SK-N-SH treated with all-trans-retinoic acid at 6 μM for 48 hours (cell line): ENCODE measurements at regions not wholly inside any gene's neighbourhood (a gene's known extent, or its start where the extent isn't known, plus 50 kb on each side); places are given as distances from the start of the nearest gene placed in this dataset.

Experiments used
- ATAC-seq: fragments of 200-7000 bp; cut with Tn5 transposase; 3 replicates; pipeline ENCODE4 v1.9.1; 2020; ENCODE audit warnings: mild to moderate bottlenecking, moderate library complexity
- ARNTL ChIP-seq: fragments of 450-650 bp; formaldehyde crosslinking; IDR thresholded peaks from 2 replicates; pipeline ENCODE4 v1.5.0; 2020; ENCODE audit warnings: low read depth, mild to moderate bottlenecking, moderate library complexity, borderline replicate concordance
- BACH2 ChIP-seq: fragments of 250-450 bp; sonication (Bioruptor Pico); IDR thresholded peaks from 2 replicates; pipeline ENCODE4 v1.9.0; 2021; ENCODE audit warnings: mild to moderate bottlenecking, borderline replicate concordance
- CSDC2 ChIP-seq: fragments of 250-450 bp; sonication (Bioruptor Pico); IDR thresholded peaks from 2 replicates; pipeline ENCODE4 v1.5.0; 2020; ENCODE audit warnings: mild to moderate bottlenecking, moderate library complexity
- ESRRG ChIP-seq: fragments of 250-450 bp; sonication (Bioruptor Pico); IDR thresholded peaks from 2 replicates; pipeline ENCODE4 v1.6.1; 2021; ENCODE audit warnings: mild to moderate bottlenecking
- GLIS3 ChIP-seq: fragments of 250-450 bp; sonication (Bioruptor Pico); IDR thresholded peaks from 2 replicates; pipeline ENCODE4 v1.5.0; 2020; ENCODE audit warnings: mild to moderate bottlenecking, moderate library complexity
- OSR1 ChIP-seq: fragments of 250-450 bp; sonication (Bioruptor Pico); IDR thresholded peaks from 2 replicates; pipeline ENCODE4 v1.8.0; 2022; ENCODE audit warnings: moderate library complexity, mild to moderate bottlenecking, inconsistent platforms
- PPARA ChIP-seq: fragments of 250-450 bp; sonication (Bioruptor Pico); IDR thresholded peaks from 2 replicates; pipeline ENCODE4 v1.5.0; 2020; ENCODE audit warnings: mild to moderate bottlenecking, borderline replicate concordance
- RARB ChIP-seq: fragments of 250-450 bp; sonication (Bioruptor Pico); IDR thresholded peaks from 2 replicates; pipeline ENCODE4 v1.8.0; 2021; ENCODE audit warnings: mild to moderate bottlenecking, moderate library complexity
- SNAI2 ChIP-seq: fragments of 250-450 bp; sonication (Bioruptor Pico); IDR thresholded peaks from 2 replicates; pipeline ENCODE4 v1.5.0; 2020; ENCODE audit warnings: mild to moderate bottlenecking, moderate library complexity
- TCF4 ChIP-seq: fragments of 250-450 bp; sonication (Bioruptor Pico); IDR thresholded peaks from 2 replicates; pipeline ENCODE4 v1.8.0; 2021; ENCODE audit warnings: mild to moderate bottlenecking, moderate library complexity, borderline replicate concordance
- TOX ChIP-seq: fragments of 250-450 bp; sonication (Bioruptor Pico); IDR thresholded peaks from 2 replicates; pipeline ENCODE4 v1.8.0; 2021; ENCODE audit warnings: mild to moderate bottlenecking, moderate library complexity, borderline replicate concordance
- ZC3H10 ChIP-seq: fragments of 250-450 bp; sonication (Bioruptor Pico); IDR thresholded peaks from 2 replicates; pipeline ENCODE4 v1.5.1; 2021; ENCODE audit warnings: mild to moderate bottlenecking, moderate library complexity
- ZFP3 ChIP-seq: fragments of 250-450 bp; sonication (Bioruptor Pico); IDR thresholded peaks from 2 replicates; pipeline ENCODE4 v1.5.0; 2020; ENCODE audit warnings: mild to moderate bottlenecking, moderate library complexity
- ZFP30 ChIP-seq: fragments of 450-650 bp; formaldehyde crosslinking; IDR thresholded peaks from 2 replicates; pipeline ENCODE4 v1.5.0; 2022; ENCODE audit warnings: mild to moderate bottlenecking, moderate library complexity
- ZNF565 ChIP-seq: fragments of 450-650 bp; formaldehyde crosslinking; conservative IDR thresholded peaks from 2 replicates; pipeline ENCODE4 v1.5.0; 2020; ENCODE audit warnings: low read depth, mild to moderate bottlenecking, moderate library complexity
- ZNF70 ChIP-seq: fragments of 450-650 bp; formaldehyde crosslinking; IDR thresholded peaks from 2 replicates; pipeline ENCODE4 v1.5.0; 2020; ENCODE audit warnings: mild to moderate bottlenecking, moderate library complexity
- ZNF8 ChIP-seq: fragments of 450-650 bp; formaldehyde crosslinking; IDR thresholded peaks from 2 replicates; pipeline ENCODE4 v1.5.0; 2020; ENCODE audit warnings: mild to moderate bottlenecking, moderate library complexity
- TF ChIP-seq, protein P1 (sequence below): fragments of 250-450 bp; sonication (Bioruptor Pico); IDR thresholded peaks from 2 replicates; pipeline ENCODE4 v1.8.0; 2021; ENCODE audit warnings: low read depth, mild to moderate bottlenecking, moderate library complexity, borderline replicate concordance
- TF ChIP-seq, protein P2 (sequence below): fragments of 250-450 bp; sonication (Bioruptor Pico); IDR thresholded peaks from 2 replicates; pipeline ENCODE4 v1.8.0; 2020; ENCODE audit warnings: mild to moderate bottlenecking, moderate library complexity, borderline replicate concordance
- TF ChIP-seq, protein P3 (sequence below): fragments of 250-450 bp; sonication (Bioruptor Pico); IDR thresholded peaks from 2 replicates; pipeline ENCODE4 v1.5.0; 2020; ENCODE audit warnings: mild to moderate bottlenecking, moderate library complexity
- TF ChIP-seq, protein P4 (sequence below): fragments of 250-450 bp; sonication (Bioruptor Pico); IDR thresholded peaks from 2 replicates; pipeline ENCODE4 v1.5.1; 2021; ENCODE audit warnings: mild to moderate bottlenecking, moderate library complexity

DNA sequence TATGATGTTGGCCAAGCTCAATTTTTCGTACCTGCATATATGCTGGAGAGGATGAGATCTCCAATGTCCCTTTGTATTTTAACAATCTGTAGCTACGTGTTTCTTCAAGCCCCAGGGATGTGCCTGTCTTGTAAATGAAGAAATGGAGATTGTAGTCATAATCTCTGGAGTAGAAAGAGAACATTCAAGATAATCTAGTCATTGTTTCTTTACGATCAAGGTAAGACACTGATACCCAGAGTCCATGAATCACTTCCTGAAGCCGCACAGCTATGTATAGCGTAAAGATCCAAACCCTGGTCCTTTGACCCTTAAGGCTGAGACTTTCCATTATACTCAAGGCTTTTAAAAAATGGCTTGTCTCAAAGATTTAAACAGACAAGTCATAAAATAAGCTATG, 205.5 kb downstream of the HS3ST3B1 start (continued):
- TF ChIP-seq ZC3H10, result no peak
- TF ChIP-seq ZNF8 (CRISPR knock-in tag), result no peak
- no peak for TF ChIP-seq ESRRG (CRISPR knock-in tag)
- no peak for TF ChIP-seq TOX (CRISPR knock-in tag)
- no peak for TF ChIP-seq ARNTL
- TF ChIP-seq OSR1 (CRISPR knock-in tag), result no peak
- TF ChIP-seq GLIS3, result no peak
- no peak for TF ChIP-seq ZNF565 (CRISPR knock-in tag)

DNA sequence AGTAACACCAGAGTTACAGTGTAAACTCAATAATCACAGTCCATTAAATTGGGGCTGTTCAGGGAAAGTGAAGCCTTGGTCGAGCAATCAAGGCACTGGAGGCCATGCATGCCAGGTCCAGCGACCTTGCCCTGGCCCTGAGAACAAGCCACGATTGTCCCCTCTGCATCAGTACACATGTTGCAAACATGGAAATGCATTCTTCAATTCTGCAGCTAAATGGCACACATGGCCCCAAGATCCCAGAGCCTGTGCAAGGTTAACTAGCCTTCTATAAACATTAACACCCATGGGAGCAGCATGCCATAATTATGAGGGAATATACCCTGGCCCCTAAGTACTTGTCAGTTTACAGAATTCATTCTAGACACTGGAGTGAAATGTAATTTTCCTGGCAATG, 204.7 kb downstream of the HS3ST3B1 start:
- no peak for ATAC-seq

DNA sequence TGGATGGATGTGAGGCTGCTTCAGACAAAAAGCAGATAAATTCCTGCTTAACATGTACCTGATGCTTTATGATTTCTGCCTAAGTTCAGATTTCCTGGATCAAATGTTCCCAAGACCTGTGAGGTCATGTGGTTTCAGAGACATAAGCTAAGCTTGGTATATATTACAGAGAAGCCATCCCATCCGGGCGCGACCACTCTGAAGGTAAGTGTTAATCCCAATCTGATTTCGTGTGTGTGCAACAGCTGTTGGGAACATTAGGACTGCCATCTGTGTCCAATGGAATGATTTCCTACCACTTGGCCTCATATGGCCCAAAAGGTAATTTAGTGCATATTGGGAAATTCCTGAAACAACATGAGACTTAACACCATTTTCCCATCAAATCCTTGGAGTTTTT, 199.1 kb downstream of the HS3ST3B1 start:
- no peak for ATAC-seq
- no peak for TF ChIP-seq BACH2 (CRISPR knock-in tag)
- TF ChIP-seq, protein P1, sequence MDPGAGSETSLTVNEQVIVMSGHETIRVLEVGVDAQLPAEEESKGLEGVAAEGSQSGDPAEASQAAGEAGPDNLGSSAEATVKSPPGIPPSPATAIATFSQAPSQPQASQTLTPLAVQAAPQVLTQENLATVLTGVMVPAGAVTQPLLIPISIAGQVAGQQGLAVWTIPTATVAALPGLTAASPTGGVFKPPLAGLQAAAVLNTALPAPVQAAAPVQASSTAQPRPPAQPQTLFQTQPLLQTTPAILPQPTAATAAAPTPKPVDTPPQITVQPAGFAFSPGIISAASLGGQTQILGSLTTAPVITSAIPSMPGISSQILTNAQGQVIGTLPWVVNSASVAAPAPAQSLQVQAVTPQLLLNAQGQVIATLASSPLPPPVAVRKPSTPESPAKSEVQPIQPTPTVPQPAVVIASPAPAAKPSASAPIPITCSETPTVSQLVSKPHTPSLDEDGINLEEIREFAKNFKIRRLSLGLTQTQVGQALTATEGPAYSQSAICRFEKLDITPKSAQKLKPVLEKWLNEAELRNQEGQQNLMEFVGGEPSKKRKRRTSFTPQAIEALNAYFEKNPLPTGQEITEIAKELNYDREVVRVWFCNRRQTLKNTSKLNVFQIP, result no peak

More for the DNA sequence above, 204.7 kb downstream of the HS3ST3B1 start:
- TF ChIP-seq OSR1 (CRISPR knock-in tag), result no peak
- TF ChIP-seq GLIS3, result no peak
- no peak for TF ChIP-seq ZNF8 (CRISPR knock-in tag)
- TF ChIP-seq ZC3H10, result no peak
- TF ChIP-seq TCF4 (CRISPR knock-in tag), result no peak
- no peak for TF ChIP-seq RARB (CRISPR knock-in tag)
- no peak for TF ChIP-seq ZFP3 (CRISPR knock-in tag)

DNA sequence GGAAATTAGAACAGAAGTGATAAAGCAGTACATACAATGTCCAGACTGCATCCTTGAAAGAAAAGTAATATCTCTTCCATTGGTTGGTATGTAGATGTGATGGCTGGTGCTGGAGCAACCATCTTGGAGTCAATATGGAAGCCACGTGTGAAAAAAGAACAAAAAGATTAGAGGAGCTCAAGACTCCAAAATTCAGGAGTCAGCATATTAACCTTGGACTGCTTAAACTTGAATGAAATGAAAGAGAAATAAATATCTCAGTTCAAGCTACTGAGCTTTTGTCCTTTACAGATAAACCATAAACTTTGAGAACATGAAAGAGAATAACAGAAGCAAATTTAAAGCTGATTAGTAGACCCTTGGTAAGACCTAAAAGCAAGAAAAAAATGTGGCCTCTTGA, 197.9 kb downstream of the HS3ST3B1 start:
- no peak for ATAC-seq
- TF ChIP-seq, protein P2, sequence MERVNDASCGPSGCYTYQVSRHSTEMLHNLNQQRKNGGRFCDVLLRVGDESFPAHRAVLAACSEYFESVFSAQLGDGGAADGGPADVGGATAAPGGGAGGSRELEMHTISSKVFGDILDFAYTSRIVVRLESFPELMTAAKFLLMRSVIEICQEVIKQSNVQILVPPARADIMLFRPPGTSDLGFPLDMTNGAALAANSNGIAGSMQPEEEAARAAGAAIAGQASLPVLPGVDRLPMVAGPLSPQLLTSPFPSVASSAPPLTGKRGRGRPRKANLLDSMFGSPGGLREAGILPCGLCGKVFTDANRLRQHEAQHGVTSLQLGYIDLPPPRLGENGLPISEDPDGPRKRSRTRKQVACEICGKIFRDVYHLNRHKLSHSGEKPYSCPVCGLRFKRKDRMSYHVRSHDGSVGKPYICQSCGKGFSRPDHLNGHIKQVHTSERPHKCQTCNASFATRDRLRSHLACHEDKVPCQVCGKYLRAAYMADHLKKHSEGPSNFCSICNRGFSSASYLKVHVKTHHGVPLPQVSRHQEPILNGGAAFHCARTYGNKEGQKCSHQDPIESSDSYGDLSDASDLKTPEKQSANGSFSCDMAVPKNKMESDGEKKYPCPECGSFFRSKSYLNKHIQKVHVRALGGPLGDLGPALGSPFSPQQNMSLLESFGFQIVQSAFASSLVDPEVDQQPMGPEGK (CRISPR knock-in tag), result no peak
- TF ChIP-seq BACH2 (CRISPR knock-in tag) (no peak), ZNF565 (CRISPR knock-in tag) (no peak), RARB (CRISPR knock-in tag) (no peak), CSDC2 (no peak), ZNF8 (CRISPR knock-in tag) (no peak), OSR1 (CRISPR knock-in tag) (no peak), ZFP3 (CRISPR knock-in tag) (no peak), TCF4 (CRISPR knock-in tag) (no peak), SNAI2 (CRISPR knock-in tag) (no peak), ZFP30 (CRISPR knock-in tag) (no peak), ZNF70 (CRISPR knock-in tag) (no peak), ESRRG (CRISPR knock-in tag) (no peak), TOX (CRISPR knock-in tag) (no peak), PPARA (CRISPR knock-in tag) (no peak)
- TF ChIP-seq, protein P3, sequence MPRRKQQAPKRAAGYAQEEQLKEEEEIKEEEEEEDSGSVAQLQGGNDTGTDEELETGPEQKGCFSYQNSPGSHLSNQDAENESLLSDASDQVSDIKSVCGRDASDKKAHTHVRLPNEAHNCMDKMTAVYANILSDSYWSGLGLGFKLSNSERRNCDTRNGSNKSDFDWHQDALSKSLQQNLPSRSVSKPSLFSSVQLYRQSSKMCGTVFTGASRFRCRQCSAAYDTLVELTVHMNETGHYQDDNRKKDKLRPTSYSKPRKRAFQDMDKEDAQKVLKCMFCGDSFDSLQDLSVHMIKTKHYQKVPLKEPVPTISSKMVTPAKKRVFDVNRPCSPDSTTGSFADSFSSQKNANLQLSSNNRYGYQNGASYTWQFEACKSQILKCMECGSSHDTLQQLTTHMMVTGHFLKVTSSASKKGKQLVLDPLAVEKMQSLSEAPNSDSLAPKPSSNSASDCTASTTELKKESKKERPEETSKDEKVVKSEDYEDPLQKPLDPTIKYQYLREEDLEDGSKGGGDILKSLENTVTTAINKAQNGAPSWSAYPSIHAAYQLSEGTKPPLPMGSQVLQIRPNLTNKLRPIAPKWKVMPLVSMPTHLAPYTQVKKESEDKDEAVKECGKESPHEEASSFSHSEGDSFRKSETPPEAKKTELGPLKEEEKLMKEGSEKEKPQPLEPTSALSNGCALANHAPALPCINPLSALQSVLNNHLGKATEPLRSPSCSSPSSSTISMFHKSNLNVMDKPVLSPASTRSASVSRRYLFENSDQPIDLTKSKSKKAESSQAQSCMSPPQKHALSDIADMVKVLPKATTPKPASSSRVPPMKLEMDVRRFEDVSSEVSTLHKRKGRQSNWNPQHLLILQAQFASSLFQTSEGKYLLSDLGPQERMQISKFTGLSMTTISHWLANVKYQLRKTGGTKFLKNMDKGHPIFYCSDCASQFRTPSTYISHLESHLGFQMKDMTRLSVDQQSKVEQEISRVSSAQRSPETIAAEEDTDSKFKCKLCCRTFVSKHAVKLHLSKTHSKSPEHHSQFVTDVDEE (CRISPR knock-in tag), result no peak
- TF ChIP-seq, protein P1, result no peak
- TF ChIP-seq, protein P4, sequence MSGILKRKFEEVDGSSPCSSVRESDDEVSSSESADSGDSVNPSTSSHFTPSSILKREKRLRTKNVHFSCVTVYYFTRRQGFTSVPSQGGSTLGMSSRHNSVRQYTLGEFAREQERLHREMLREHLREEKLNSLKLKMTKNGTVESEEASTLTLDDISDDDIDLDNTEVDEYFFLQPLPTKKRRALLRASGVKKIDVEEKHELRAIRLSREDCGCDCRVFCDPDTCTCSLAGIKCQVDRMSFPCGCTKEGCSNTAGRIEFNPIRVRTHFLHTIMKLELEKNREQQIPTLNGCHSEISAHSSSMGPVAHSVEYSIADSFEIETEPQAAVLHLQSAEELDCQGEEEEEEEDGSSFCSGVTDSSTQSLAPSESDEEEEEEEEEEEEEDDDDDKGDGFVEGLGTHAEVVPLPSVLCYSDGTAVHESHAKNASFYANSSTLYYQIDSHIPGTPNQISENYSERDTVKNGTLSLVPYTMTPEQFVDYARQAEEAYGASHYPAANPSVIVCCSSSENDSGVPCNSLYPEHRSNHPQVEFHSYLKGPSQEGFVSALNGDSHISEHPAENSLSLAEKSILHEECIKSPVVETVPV, result no peak
